HG03175 (cell line): ENCODE measurements at regions not wholly inside any gene's neighbourhood (a gene's known extent, or its start where the extent isn't known, plus 50 kb on each side); places are given as distances from the start of the nearest gene placed in this dataset.
"Not testable (repeated sequence)": the region's sequence is repeated elsewhere in the genome, so short reads cannot be mapped to it uniquely, and the experiment has no call there.

ENCODE experiments used
- ATAC-seq: cut with Tn5 transposase; IDR thresholded peaks from one replicate; pipeline ENCODE4 v1.9.1; 2021; ENCODE audit warnings: mild to moderate bottlenecking, moderate library complexity; ENCODE audit not compliant: unreplicated experiment

DNA sequence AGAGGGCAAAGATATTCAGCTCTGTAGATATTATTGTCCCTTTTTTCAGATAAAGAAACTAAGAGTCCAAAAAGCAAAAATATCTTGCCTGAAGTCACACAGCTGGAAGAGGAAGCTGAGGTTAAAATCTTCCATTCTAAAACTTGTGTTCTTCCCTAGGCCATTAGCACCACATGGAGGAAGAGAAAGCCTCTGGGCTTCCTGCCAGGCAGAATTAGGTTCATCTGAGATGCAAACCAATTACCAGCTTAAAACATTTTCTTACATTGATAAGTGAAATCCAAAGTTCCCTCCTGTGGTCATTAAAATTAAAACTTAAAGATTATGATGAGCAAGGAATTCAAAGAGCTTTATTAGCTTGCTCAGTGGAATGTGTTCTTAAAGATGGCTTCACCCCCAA, 235.3 kb upstream of the SETMAR start:
- ATAC-seq: no peak

DNA sequence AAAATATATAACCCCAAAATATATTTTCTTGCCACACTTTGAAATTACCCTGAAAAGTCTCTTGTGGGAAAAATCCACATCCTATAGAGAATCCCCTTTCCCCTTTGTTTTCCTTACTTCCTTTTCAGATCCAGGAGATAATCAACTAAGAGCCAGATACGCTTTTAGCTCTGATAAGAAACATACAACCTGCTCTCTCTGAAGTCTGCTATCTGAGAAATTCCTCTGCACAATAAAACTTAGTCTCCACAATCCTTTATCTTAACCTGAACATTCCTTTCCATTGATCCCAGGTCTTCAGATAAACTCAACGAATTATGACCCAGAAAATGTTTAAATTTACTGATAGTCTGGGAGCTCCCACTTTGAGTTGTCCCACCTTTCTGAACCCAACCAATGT, 233.4 kb upstream of the SETMAR start:
- no peak for ATAC-seq

DNA sequence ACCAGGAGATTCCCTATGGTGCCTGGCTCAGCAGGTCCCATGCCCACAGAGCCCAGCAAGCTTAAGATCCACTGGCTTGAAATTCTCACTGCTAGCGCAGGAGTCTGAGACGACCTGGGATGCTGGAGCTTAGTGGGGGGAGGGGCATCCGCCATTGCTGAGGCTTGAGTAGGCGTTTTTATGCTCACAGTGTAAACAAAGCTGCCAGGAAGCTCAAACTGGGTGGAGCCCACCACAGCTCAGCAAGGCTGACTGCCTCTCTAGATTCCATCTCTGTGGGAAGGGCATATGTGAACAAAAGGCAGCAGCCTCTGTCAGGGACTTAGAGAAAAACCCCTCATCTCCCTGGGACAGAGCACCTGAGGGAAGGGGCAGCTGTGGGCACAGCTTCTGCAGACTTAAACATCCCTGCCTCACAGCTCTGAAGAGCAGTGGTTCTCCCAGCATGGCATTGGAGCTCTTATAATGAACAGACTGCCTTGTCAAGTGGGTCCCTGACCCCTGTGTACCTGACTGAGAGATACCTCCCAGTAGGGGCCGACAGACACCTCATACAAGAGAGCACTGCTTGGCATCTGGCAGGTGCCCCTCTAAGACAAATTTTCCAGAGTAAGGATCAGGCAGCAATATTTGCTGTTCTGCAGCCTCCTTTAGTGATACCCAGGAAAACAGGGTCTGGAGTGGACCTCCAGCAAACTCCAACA, 231.5 kb upstream of the SETMAR start:
- ATAC-seq: no peak

DNA sequence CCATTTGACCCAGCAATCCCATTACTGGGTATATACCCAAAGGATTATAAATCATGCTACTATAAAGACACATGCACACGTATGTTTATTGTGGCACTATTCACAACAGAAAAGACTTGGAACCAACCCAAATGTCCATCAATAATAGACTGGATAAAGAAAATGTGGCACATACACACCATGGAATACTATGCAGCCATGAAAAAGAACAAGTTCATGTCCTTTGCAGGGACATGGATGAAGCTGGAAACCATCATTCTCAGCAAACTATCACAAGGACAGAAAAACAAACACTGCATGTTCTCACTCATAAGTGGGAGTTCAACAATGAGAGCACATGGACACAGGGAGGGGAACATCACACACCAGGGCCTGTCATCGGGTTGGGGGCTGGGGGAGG, 225.9 kb upstream of the SETMAR start:
- not testable (repeated sequence) for ATAC-seq

DNA sequence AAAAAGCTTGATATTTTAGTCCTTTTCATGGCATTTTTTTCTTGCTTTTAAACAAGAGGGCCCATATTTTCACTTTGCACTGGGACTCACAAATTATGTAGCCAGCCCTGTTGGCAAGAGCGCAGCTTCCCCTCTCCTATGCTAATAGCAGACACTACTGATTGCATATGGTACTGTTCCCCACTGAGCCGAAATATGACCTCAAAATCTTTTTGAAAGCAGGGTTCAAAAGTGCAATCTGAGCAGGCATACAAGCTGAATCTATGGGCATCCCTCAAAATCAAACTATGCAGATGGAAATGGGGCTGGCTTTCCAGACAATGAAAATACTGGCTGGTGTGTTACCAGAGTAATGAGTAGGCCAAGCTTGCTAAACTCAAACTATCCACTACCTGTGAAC, 225.2 kb upstream of the SETMAR start:
- no peak for ATAC-seq

DNA sequence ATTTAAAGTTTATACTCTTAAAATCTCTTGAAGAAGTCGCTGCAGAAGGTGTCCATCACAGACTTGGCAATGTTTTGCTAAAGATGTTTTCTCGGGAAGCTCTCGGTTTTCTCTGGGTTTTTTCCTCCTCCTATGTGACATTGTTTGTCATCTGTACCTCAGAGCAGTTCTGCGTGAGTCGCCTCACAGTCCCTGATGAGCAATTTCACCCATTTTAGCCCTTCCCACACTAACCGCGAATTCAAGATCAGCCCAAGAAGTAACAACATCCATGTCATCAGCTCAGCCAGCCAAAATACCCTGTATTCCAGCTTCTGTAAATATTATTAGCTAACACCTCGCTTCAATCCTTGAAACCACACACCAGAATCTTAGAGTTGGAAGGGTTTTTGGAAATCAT, 224.3 kb upstream of the SETMAR start:
- no peak for ATAC-seq

DNA sequence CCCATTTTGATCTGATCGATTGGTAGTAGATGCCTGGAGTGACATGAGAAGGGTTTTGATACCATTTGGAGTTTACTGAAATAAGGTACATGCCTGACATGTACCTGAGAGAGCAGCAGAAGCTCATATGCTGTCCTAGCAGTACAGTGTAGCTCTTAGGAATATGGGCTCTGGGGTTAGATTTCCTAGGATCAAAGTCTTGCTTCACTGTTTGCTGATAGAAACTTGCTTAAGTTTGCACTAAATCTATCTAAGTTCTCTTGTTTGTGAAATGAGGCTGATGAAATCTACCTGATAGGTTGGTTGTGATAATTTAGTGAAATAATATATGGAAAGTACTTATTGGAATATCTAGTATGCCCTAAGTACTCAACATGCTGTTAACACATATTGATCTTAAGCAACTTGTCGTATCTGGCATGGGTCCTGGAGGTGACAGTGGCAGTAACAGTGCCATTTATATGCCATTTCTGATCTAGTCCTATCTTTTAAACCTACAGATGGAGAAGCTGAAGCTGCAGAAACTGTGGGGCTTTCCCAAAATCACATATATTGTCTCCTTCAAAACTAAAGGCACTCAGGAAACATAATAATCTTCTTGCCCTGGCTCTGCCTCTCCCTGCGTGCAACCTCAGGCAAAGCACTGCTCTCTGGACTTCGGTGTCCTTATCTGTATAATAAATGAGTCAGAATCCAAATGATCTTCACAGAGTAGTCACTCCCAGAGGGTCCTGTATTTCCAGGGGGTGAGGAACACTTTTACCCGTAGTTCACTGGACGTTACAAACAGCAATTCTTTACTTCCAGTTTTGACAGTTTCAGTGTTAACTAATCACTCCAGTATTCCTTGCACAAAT, 223.6 kb upstream of the SETMAR start:
- no peak for ATAC-seq

DNA sequence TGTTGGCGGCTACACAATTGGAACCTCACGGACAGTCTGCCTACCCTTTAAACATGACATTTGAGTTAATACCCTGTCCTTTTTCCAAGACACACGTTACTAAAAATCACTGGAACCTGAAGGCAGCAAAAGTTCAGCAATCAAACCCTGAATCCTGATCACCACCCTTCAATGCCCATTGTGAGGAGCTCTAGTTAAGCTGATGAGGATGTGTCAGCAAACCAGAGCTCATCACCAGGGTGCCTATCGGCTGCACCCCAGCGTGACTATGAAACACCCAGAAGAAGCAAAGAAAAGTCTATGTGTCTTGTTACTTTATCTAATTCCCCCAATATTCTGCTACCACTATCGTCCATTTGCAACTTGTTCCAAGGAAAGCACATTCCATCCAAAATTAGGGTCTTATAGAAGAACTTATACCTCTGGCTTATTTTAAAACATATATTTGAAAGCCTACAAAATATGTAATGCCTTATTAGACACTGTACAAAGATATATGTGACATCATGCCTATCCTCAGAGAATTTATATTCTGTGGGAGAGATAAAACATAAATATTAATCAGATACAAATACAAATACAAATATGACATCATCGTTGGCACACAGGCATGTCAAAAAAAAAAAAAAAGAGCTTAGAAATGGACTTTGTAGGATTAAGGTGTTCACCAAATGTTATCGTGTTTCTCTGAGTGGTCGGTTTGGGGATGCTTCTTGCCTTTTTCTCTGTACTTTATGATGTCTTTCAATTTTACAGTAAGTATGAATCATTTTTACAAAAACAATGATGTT, 219.7 kb upstream of the SETMAR start:
- ATAC-seq: no peak

DNA sequence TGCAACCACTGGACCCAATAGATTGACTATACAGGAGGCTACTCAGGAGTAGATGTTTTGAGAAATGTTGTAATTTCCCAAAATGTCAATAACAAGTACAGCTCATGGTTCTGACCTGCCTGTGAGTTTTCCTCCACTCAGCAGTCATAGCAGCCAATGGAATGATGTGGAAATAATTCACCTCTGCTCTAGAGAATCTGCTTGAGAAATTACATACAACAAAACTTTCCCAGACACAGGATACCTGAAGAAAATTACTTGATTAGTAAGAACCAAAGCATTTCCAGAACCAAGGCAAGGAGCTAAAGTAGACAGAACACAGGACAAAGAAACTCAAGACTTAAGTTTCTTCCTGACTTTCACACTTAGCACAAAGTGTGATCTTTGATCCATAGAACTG, 218.9 kb upstream of the SETMAR start:
- no peak for ATAC-seq

DNA sequence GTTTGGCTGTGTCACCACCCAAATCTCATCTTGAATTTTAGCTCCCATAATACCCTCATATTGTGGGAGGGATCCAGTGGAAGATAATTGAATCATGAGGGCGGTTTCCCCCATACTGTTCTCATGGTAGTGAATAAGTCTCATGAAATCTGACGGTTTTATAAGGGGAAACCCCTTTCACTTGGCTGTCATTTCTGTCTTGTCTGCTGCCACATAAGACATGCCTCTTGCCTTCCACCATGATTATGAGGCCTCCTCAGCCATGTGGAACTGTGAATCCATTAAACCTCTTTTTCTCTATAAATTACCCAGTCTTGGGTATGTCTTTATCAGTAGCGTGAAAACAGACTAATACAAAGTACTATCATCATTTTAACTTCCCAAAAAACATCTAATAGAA, 216.5 kb upstream of the SETMAR start:
- ATAC-seq: not testable (repeated sequence)

DNA sequence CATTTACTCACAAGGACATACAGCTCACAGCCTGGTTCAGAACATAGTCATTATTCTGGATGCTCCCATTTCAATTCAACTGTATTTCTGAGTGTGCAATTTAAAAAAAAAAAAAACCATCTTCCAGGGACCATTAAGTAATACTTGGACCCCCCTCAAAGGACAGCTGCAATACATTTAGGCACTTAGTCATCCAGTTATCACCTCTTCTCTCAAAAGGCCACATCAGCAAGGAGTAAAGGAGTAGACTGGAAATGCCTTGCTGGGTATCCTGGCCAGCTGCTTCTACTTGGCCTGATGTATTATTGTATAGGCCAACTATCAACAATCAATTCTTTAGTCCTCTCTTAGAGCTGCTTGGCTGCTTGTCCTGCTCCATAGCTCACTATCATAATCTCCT, 211.4 kb upstream of the SETMAR start:
- no peak for ATAC-seq

DNA sequence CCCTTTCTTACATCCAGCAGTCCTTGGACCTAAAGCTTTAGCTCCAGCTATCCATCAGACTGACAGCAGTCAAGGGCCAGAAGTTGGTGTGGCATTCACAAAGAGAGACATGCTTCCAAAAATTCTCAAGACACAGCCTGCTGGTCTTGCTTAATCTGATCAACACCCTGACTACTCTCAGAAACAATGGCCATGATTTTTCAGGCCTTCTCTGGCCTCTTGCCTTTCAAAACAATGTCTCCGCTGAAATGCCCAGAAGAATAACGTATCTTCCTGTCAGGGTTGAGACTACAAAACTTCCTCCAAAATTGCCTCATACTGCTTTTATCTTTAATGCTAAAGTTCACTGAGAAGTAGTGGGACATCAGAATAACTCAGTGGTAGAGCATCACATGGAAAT, 205.4 kb upstream of the SETMAR start:
- no peak for ATAC-seq

DNA sequence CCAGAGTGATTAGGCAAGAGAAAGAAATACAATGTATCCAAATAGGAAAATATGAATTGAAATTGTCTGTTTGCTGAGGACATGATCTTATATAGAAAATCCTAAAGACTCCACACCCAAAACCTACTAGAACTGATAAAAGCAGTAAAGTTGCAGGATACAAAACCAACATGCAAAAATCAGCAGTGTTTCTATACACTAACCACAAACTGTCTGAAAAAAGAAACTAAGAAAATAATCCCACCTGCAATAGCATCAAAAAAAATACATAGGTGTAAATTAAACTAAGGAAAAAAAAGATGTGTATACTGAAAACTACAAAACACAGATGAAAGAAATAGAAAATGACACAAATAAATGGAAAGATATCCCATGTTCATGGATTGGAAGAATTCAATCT, 203.6 kb upstream of the SETMAR start:
- ATAC-seq: no peak

DNA sequence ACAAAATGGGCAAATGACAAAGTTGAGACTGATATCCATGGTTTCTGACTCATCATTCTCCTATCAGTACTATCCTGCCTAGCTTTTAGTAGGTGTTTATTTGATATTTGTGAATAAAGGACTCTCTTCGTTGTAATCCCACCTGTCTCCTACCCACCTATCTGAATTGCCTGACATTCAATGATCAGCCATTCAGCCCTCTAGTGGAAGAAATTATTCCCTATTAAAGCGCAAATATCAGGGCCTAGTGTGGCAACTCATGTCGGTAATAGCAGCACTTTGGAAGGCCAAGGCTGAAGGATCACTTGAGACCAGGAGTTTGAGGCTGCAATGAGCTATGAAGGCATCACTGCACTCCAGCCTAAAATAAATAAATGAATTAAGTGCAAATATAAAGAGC, 195.7 kb upstream of the SETMAR start:
- ATAC-seq: no peak

DNA sequence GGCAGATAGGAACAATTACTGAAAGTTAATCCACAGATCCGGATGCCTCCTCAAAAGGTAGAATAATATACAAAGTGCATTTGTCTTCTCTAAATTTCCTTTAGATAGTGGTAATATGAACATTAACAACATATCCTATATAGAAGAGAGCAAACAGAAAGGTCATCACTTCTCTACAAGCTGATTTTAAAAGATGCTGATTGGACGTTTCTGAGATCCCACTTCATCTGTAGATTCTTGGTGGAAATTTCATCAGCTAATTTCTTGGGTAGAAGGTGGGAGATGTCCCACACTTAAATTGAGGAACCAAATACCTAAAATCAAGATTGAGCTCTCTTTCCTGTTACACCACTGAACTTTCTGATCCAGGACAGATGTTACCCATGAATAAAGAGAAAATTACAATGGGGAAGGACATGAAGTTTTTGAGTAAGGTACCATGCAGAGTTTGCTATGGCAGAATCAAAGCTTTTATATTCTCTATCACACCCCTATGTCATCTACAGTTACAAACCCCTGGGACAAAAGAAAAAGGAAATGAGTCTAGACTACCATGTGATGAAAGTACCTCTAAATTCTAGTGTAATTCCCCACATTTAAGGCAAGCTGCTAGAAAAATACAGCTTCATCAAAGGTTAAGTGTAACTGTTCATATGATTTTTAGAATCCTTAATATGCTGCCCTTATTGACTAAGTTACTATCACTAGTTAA, 189.2 kb upstream of the SETMAR start:
- ATAC-seq: no peak

DNA sequence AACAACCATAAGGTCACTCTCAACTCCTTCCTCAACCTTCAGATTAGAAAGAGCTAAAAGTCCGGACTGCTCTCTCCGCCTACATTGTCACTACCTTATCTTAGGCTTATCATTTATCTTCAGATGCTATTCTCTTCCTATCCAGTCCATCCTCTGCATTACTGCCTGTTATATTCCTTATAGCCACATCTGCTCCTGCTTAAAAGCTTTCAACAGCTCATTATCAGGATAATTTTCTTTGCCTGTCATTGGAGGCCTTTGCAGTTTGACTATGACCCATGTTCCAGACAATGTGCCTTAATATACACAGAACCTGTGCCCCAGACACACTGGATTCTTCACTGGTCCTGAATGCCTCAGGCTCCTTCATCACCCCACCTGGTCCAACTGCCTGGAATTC, 184.1 kb upstream of the SETMAR start:
- ATAC-seq: no peak

DNA sequence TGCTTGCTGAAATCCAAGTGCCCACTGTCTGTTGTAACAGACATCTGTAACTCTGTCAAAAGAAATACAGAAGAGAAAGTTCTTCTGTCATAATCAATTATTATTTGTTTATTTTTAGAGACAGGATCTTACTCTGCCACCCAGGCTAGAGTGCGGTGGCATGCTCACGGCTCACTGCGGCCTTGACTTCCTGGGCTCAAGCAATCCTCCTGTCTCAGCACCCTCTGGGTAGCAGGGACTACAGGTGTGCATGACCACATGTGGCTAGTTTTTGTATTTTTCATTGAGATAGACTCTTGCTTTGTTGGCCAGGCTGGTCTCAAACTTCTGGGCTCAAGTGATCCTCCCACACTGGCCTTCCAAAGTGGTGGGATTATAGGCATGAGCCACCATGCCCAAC, 177.6 kb upstream of the SETMAR start:
- ATAC-seq: no peak

DNA sequence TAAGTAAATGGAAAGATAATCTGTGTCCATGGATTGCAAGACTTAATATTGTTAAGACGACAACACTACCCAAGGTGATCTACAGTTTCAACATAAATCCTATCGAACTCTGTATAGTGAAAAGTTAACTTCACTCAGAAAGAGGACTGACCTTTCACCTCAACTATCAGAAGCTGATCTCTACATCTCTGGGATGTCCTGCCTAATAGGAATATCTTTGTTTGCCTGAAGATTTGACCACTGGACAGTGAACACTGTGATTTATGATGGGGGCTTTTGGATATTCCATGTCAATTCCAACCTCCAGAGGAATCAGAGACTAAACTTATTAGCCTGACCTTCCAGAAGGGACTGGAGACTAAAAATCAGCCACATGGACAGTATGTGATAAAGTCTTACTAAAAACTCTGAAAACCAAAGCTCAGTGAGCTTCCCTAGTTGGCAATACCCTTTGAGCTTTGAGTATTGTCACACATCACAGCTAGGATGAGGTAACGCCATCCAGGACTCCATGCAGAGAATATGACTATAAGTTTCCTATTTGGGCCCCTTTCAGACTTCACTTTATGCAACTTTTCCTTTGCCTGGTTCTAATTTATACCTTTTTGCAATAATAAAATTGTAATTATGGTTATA, 164.9 kb upstream of the SETMAR start:
- no peak for ATAC-seq

DNA sequence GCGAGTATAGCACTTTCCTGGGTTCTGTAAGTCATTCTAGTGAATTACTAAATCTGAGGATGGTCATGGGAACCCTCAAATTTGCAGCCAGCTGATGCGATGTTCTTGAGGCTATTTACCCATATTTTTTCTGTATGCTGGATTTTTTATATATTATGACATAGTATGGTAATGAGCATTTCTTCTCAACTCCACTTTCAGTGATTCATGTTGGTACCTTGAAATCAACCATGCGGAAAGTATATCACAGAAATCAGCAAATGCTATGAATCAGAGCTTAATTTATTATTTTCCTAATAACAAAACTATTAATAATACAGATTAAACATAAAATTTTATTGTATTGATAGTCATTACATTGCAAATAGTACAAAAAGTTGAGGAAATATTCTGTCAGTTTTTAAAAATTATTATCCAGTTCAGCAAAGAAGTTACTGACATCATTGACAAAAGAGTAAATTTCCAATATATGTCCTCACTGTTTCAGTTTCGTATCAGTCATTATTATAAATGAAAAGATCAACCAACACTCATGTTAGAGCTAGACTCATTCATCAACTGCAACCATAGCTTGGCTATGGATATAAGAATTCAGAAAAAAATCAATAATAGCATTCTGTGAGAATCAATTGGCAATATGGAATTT, 164.3 kb upstream of the SETMAR start:
- peak; percentile 51 for ATAC-seq
